Sigmoid colon (tissue), 6 donors: ENCODE measurements at regions not wholly inside any gene's neighbourhood (a gene's known extent, or its start where the extent isn't known, plus 50 kb on each side); places are given as distances from the start of the nearest gene placed in this dataset.

Experiments
- DNase-seq: peaks from one replicate; pipeline ENCODE4 v3.0.0-alpha.2; 2019
- H3K27ac ChIP-seq, 4 donors: fragments of 200-600 bp; sonication (generic); one replicate each; pipeline ENCODE4 v1.5.1; 2016 to 2019; ENCODE audit warnings: mild to moderate bottlenecking in 1 of 4
- H3K27me3 ChIP-seq, 3 donors: fragments of 200-600 bp; sonication (generic); one replicate each; pipeline ENCODE4 v1.5.1; 2019; ENCODE audit warnings: mild to moderate bottlenecking in 1 of 3
- H3K36me3 ChIP-seq, 4 donors: fragments of 200-600 bp; sonication (generic); one replicate each; pipeline ENCODE4 v1.5.1; 2016 to 2019
- H3K4me1 ChIP-seq, 4 donors: fragments of 200-600 bp; sonication (generic); one replicate each; pipeline ENCODE4 v1.5.1; 2017 to 2019
- H3K4me3 ChIP-seq, 4 donors: fragments of 200-600 bp; sonication (generic); one replicate each; pipeline ENCODE4 v1.5.1; 2017 to 2019; ENCODE audit warnings: mild to moderate bottlenecking in 2 of 4, moderate library complexity in 1 of 4
- H3K9me3 ChIP-seq, 4 donors: fragments of 200-600 bp in 3 of 4; sonication (generic) in 3 of 4; one replicate each; pipeline versions ENCODE4 v1.5.1 to v1.6.1; 2013 to 2019
- CTCF ChIP-seq, 4 experiments: fragments of 450-650 bp in 3 of 4; fragments of 200-600 bp in 1 of 4; IDR thresholded peaks; one replicate each; pipeline ENCODE4 v1.5.1; 2016 to 2019; ENCODE audit warnings: antibody characterized with exemption in 4 of 4, mild to moderate bottlenecking in 3 of 4, moderate library complexity in 2 of 4
- EP300 ChIP-seq, 4 donors: sonication (generic); formaldehyde crosslinking; IDR thresholded peaks; one replicate each; pipeline ENCODE4 v1.6.1; 2017; ENCODE audit warnings: antibody characterized with exemption in 4 of 4
- POLR2A ChIP-seq, 2 donors: fragments of 450-650 bp; IDR thresholded peaks; one replicate each; pipeline ENCODE4 v1.6.1; 2016; ENCODE audit warnings: antibody characterized with exemption in 2 of 2, mild to moderate bottlenecking in 2 of 2, moderate library complexity in 2 of 2
- POLR2AphosphoS5 ChIP-seq, 4 donors: sonication (generic); formaldehyde crosslinking; IDR thresholded peaks; one replicate each; pipeline ENCODE4 v1.6.1; 2017; ENCODE audit warnings: antibody characterized with exemption in 4 of 4
- WGBS, 2 donors: extraction: QIAGEN DNeasy Blood & Tissue Kit; methylation state at CpG; one replicate each; pipeline ENCODE4 v1.1.7; 2013; 5-methylcytosine and 5-hydroxymethylcytosine counted together
- intact Hi-C: fragments of 100-400 bp; cut with DNase I; formaldehyde crosslinking; loops from one replicate; pipeline ENCODE4 v1.15.1; 2023
- donor health status: healthy with polysubstance abuse.
- donor health status: healthy.

GRCh38 chr6:170483413-170483812, 69.7 kb downstream of the PSMB1 start:
- H3K9me3 ChIP-seq = peaks cover 0 to 4% (median 0%) of the 10 kb centered on the region in 4 donors
- no peak for TF ChIP-seq POLR2AphosphoS5 (IDR thresholded peaks at IDR 0.05)
- TF ChIP-seq CTCF (IDR thresholded peaks at IDR 0.05) = no peak
- TF ChIP-seq POLR2A (IDR thresholded peaks at IDR 0.05) = no peak
- TF ChIP-seq EP300 (IDR thresholded peaks at IDR 0.05) = no peak
- no peak for DNase-seq
- intact Hi-C loops = no loop called here
- WGBS, 2 donors = 88 to 95% methylated on average over 2 of the region's 2 CpGs
- H3K27ac ChIP-seq = no peak overlapping the region
- H3K27me3 ChIP-seq = no peaks in the 10 kb centered on the region
- no peak overlapping the region for H3K4me3 ChIP-seq
- H3K4me1 ChIP-seq = peaks cover 0 to 8% (median 0%) of the 10 kb centered on the region in 4 donors
- H3K36me3 ChIP-seq = no peaks in the 10 kb centered on the region

- H3K27ac ChIP-seq = no peak overlapping the region
- WGBS, 2 donors = 53 to 56% methylated on average over 6 of the region's 6 CpGs
- intact Hi-C loops = no loop called here
Measured at GRCh38 chr6:170480050-170480692, 72.9 kb downstream of the PSMB1 start.

GRCh38 chr6:170476360-170476759, 76.7 kb downstream of the PSMB1 start:
- Histone ChIP-seq H3K9me3 (no peaks in the 10 kb centered on the region), H3K4me1 (peaks cover 0 to 8% (median 0%) of the 10 kb centered on the region in 4 donors), H3K36me3 (no peaks in the 10 kb centered on the region), H3K27ac (no peak overlapping the region), H3K4me3 (no peak overlapping the region), H3K27me3 (peaks cover 0 to 10% (median 3%) of the 10 kb centered on the region in 3 donors)
- intact Hi-C loops = no loop called here
- no peak for TF ChIP-seq POLR2A (IDR thresholded peaks at IDR 0.05)
- no peak for TF ChIP-seq EP300 (IDR thresholded peaks at IDR 0.05)
- no peak for TF ChIP-seq POLR2AphosphoS5 (IDR thresholded peaks at IDR 0.05)
- DNase-seq = no peak
- 82 to 89% methylated on average over 6 of the region's 6 CpGs for WGBS, 2 donors

More at GRCh38 chr6:170480050-170480692, 72.9 kb downstream of the PSMB1 start:
- H3K9me3 ChIP-seq = peaks cover 0 to 4% (median 0%) of the 10 kb centered on the region in 4 donors
- peaks cover 0 to 8% (median 0%) of the 10 kb centered on the region in 4 donors for H3K4me1 ChIP-seq
- no peaks in the 10 kb centered on the region for H3K27me3 ChIP-seq
- DNase-seq = no peak
- TF ChIP-seq POLR2A (IDR thresholded peaks at IDR 0.05) (no peak), EP300 (IDR thresholded peaks at IDR 0.05) (no peak), CTCF (IDR thresholded peaks at IDR 0.05) (no peak)
- H3K36me3 ChIP-seq = no peaks in the 10 kb centered on the region
- H3K4me3 ChIP-seq = no peak overlapping the region

GRCh38 chr6:170475118-170475517, 78.0 kb downstream of the PSMB1 start:
- Histone ChIP-seq H3K9me3 (no peaks in the 10 kb centered on the region), H3K36me3 (no peaks in the 10 kb centered on the region), H3K4me1 (peaks cover 0 to 4% (median 0%) of the 10 kb centered on the region in 4 donors), H3K27me3 (peaks cover 0 to 10% (median 3%) of the 10 kb centered on the region in 3 donors), H3K27ac (no peak overlapping the region), H3K4me3 (no peak overlapping the region)
- intact Hi-C loops = no loop called here
- DNase-seq = no peak
- no peak for TF ChIP-seq POLR2A (IDR thresholded peaks at IDR 0.05)
- no peak for TF ChIP-seq CTCF (IDR thresholded peaks at IDR 0.05)
- TF ChIP-seq EP300 (IDR thresholded peaks at IDR 0.05) = no peak
- TF ChIP-seq POLR2AphosphoS5 (IDR thresholded peaks at IDR 0.05) = no peak
- WGBS, 2 donors = 69 to 82% methylated on average over 3 of the region's 3 CpGs

GRCh38 chr6:170473801-170474200, 79.3 kb downstream of the PSMB1 start:
- WGBS, 2 donors = 95% methylated on average over 7 of the region's 7 CpGs

More at GRCh38 chr6:170473801-170474200, 79.3 kb downstream of the PSMB1 start:
- Histone ChIP-seq H3K36me3 (no peaks in the 10 kb centered on the region), H3K9me3 (no peaks in the 10 kb centered on the region), H3K27ac (no peak overlapping the region), H3K4me1 (no peaks in the 10 kb centered on the region), H3K27me3 (peaks cover 0 to 10% (median 3%) of the 10 kb centered on the region in 3 donors), H3K4me3 (no peak overlapping the region)
- no peak for DNase-seq
- intact Hi-C loops = no loop called here
- no peak for TF ChIP-seq EP300 (IDR thresholded peaks at IDR 0.05)
- no peak for TF ChIP-seq POLR2AphosphoS5 (IDR thresholded peaks at IDR 0.05)
- TF ChIP-seq POLR2A (IDR thresholded peaks at IDR 0.05) = no peak
- TF ChIP-seq CTCF (IDR thresholded peaks at IDR 0.05) = no peak
